CD4-positive, alpha-beta T cell treated with Interleukin-17A for 1 hour (primary cell): ENCODE measurements at regions not wholly inside any gene's neighbourhood (a gene's known extent, or its start where the extent isn't known, plus 50 kb on each side); places are given as distances from the start of the nearest gene placed in this dataset.
A peak's percentile ranks its signal among the peaks of the same experiment; 100 is the strongest.

Experiments used
- DNase-seq: peaks from one replicate; pipeline ENCODE4 v3.0.0-alpha.2; 2020

DNA sequence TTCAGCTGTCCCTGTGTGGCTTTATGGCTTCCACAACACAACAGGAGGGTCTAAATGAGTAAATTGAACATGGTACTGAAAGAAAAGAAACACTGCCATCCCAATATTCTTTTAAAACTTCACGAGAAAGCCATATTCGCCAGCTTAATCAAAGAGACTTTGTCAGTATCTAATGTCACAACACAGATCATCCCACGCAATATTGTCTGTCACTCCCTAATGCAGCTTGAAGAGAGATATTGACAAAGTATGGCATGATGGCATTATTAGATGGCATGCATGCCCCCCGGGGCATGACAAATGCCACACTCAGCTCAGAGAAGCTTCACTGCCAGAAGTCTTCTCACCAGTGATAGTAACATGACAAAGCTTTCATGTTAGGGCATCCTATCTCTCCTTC, 197.8 kb downstream of the TTC8 start:
- no peak for DNase-seq

DNA sequence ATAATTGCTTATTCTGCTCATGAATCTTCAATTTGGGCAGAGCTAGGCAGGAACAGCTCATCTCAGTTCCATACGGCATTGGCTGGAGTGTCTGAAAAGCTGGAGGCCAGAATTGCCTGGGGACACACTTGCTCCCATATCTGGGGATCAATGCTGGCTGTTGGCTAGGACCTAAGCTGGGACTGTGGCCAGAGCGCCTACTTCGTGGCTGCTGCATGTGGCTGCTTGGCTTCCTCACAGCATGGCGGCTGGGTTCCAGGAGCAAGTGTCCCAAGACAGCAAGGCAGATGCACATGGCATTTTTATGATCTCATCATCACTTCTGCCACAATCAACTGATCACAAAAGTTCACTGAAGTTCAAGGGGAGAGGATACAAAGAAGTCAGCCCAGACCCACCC, 200.2 kb downstream of the TTC8 start:
- no peak for DNase-seq

DNA sequence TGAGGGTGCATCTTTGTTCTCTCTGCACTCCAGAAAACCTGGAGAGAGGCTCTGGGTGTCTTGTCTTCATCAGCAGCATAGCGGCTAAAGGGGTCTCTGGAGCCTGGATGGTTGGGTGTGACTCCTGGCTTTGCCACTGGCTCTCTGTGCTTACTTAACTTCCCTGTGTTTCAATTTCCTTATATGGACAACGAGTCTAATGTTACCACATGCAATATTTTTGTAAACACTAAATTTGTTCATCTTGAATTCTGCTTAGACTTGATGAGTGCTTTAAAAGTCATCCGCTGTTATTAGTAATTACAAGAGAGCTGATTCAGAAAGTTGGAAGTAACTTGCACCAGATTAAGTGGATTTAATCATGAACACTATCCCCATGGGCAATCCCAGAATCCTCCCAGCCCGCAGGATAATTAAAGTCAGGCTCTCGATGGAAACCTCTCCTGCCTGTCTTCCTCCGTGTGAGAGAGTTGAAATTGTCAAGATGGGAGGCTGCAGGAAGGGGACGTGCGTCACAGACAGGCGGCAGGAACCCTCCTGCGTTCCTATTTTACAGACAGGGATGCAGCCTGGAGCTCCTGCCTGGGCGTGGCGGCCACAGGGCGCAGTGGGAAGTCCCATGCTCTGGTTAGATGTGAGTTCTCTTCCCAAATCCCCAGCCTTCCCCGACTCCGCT, 201.2 kb downstream of the TTC8 start:
- DNase-seq, result no peak

DNA sequence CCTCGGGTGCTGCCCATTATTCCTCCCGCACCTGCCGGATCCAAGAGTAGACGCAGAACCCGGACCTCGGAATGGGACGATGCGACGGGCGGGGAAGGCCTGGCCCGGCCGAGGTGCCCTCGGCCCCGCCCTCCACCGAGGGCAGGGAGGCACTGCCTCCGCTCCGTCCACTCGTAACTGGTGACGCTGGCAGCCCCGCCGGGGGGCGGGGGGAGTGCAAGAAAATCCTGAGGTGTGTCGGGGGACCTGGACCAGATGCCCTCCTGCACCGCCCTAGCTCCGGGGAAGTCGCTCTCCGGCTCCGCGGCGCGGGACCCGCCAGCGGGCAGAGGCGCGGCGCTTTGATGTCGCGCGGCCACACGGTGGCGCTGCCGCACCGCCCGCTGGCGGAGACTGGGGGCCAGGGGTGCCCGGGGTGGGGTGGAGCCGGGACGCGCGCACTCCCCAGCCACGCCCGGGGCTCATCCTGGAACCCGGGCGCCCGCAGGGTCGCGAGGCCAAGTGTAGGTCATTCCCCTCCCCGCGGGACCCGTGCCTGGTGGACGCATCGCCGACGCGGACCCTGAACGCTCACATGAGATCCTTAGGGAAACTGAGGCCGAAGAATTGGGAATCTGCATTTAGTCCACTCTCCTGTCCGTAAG, 202.8 kb downstream of the TTC8 start:
- peak; percentile 50 for DNase-seq

DNA sequence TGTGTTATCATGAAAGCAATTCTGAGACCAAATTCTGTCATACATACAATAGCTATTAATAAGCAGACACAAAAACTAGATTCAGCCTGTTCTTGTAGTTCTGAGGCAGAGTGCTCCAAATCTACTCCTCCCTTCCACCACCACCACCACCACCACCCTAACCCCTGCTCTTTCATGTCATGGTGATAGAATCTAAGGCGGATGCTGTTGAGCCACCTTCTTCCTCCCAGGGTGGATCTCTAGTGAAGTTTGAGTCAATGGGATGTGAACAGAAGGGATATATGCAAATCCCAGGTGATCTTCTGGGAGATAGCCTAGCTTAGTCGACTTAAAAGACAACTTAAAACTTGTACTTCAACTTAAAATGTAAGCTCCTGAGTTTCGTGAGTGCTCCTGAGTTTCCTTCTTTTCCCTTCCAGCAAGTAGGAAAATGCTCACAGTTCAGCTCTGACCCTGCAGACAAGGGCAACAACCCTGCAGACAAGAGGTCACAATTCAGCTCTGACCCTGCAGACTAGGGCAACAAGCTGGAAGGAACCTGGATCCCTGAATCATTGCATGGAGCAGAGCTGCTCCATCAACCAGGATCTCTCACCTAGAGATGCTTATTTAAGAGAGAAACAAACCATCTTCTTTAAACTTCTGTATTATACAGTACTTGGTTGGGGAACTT, 204.1 kb downstream of the TTC8 start:
- no peak for DNase-seq

DNA sequence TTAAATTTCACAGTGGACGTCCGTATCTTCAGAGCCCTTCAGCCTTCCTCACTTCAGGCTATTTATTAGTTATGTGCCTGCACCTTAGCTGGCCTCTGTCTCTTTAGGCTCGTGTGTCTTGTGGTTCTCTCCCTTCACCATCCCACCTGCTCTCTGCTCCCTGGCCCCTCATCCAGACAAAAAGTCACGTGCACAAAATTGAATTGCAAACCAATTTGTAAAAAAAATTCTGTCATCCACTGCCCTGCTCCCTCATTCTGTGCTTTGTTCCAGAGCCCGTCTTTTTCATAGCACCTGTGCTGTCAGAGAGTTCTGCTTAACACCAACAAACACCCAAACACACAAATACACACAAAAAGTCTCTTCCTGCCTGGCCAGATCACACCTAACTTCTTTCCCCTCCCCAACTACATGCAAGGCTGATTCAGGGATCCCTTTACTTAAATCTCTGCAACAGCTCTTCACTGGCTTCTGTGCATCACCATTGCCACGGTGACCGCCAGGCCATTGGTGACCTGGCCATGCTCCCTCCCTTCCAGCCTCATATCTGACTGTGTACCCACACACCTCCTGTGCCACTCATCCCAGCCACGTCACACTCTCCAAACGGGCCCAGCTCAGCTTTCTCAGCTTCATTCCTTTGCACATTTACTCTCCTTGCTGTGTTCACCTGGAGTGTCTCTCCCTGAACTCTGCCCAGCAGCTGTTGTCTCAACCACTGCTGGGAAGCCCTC, 205.7 kb downstream of the TTC8 start:
- no peak for DNase-seq

DNA sequence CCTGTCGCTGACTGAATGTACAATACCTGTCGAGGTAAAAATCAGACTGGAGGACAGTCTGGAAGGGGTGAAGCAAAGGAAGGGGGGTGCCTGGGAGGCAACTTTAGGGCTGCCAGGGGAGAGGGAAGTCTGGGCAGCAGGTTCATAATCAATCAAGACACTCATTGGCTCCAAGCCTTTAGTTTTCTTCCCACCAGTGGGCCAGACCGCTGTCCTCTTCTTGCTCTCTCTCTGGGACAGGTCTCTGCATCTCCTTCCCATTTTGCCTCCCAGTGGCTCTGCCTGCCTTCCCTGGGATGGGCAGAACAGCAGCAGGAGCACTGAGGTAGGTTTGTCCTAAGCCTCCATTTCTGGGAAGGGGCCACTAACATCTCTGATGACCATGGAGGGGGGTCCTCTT, 206.5 kb downstream of the TTC8 start:
- DNase-seq, result no peak

DNA sequence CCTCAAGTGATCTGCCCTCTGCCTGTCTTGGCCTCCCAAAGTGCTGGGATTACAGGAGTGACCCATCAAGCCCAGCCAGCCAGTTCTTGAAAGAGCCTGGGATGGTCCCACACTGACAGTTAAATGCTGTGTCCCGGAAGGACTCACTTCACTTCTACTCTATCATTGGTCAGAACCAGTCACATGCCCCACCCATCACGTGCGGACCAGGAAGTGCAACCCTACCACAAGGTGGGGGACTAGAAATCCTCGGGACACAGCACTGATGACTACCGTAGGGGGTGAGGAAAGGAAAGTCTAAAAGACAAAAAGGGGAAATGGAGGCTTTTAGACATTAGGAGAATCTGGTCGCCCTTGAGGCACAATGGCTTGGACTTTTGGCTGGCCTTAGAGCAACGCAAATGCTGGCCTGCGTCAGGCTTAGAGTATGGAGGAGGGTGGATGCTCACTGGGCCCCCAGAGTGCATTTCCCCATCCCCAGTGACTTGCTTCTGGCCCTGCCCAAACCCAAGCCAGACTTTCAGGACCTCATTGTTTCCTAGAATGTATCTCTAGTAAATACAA, 207.7 kb downstream of the TTC8 start:
- no peak for DNase-seq

DNA sequence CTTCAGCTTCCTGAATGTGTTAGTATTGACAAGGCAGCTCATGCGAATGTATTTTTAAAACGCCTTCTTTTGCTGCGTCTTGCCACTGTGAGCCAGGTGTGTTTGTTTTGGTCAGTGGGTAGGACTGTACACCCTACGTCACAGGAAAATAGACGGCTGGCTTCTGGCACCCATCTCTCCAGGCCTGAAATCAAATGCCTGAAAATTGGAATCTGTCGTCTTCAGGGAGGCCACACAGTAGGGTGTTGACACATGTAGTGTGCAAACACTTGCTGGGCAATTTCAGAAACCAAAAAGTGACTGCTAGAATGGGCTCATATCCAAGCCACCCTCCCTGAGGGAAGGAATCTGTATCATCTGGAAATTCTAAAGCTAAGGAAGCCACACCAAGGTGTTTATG, 209.3 kb downstream of the TTC8 start:
- DNase-seq, result no peak

DNA sequence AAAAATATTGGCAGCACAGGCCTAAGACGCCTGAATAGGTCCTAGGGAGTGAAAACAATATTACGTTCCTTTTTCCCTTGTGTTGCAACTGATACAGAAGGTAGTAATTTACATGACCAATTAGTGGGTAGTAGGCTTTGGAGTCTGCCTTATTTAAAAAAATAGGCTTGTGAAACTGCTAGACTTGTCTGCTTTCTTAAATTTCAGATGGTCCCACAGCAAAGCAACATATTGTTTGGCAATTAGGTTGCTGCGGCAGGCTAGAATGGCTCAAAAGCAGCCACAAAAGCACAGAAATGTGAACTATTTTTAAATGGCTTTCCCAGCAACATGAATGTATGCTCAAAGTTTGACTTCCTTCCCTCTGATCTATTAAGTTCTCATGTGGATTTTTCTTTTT, 211.9 kb downstream of the TTC8 start:
- DNase-seq, result no peak

DNA sequence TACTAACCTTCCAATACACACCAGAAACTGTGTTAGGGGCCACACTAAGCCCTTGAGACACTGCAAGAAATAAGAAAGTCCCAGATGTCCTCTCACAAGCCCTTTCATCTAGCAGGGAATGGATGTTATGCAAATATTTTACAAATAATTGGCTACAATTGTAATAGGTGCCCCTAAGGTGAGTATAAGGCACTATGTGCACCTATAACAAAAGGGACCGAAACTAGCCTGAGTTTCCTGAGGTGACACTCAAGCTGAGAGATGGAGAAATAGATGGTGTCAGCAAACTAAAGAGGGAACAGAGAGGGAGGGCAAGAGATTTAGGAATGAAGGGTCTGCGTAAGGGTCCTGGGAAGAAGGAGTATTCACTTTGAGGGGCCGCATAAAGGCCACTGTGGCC, 212.6 kb downstream of the TTC8 start:
- no peak for DNase-seq

DNA sequence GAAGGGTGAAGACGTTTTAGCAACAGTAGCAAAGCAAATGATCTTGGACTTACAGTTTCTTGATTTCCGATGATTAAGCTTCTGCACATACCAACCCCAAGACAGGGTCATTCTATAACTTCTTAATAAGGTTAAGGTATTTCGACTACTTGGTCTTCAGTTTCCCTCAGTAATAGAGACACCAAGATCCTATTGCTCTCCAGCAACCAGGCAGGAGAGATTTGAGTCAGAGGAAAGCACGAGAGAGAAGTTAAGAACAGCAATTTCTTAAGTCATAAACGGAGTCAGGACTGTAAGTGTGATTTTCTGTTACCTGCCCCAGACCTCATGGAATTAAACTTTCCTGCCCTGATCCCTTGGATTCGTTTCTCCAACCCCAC, 215.6 kb downstream of the TTC8 start:
- DNase-seq, result no peak

DNA sequence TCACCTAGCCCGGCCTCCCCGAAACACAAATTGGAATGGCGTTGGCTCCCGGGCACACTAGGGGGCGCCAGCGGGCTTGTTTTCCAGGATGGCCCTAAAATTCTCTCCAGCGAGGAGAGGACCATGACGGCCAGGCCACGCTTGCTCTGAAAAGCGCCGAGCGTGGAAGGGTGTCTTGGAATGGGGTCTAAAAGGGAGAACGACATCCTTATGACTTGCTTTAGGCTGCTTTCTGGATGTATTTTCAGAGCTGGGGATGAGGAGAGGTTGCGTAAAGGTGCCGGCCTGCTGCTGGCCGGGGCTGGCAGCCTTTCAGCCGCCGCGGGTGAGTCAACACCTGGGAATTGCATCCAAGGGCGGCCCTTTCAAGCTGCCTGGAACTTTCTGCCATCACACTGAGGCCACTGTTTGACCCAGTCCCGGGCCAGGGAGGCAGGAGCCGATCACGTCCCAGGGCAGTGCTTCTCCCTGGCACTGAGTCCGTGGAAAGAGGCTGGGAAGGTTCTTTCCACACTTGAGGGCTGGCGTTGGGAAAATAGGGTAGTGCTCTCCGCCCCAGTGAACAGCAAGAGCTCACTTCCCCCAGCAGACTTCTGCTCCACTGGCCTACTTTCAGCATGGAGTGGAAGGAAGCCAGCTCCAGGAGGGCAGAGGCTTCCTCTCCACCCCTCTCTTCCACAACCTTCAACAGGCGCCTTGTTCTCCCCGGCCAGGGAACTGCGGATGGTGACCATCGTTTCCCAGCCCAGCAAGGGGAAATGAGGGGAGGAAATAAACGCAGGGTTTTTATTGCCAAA, 216.2 kb downstream of the TTC8 start:
- DNase-seq, result peak; percentile 76

DNA sequence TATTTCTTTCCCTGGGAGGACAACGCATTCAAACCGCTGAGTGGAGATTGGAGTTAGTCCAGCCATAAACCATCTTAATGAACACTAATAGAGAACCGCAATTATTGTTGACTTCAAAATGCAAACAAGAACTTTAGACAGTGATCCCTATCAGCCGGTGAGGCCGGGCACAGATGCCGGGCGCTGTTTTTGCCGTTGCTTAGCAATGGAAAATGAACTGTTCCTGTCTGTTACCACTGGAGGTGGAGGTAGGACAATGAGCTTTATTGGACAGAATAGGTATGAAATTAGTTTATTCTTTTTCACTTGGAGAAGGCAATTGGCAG, 216.8 kb downstream of the TTC8 start:
- no peak for DNase-seq

DNA sequence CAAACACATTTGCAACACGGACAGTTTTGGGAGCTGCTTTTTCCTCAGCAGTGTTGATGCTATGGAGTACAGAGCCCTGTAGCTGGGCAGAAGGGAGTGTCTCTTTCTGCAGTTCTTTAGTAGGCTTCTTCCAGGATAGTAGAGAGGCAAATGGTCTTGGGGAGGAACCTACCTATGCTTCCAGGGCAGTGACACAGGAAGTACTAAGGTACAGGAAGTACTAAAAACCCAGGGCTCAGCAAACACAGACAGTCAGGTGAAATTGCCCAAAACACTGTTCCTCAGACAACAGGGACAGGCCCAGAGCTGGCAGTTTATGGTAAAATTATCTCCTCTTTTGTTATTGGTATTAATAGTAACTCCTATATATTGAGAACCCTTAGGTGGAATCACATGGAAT, 217.6 kb downstream of the TTC8 start:
- no peak for DNase-seq

DNA sequence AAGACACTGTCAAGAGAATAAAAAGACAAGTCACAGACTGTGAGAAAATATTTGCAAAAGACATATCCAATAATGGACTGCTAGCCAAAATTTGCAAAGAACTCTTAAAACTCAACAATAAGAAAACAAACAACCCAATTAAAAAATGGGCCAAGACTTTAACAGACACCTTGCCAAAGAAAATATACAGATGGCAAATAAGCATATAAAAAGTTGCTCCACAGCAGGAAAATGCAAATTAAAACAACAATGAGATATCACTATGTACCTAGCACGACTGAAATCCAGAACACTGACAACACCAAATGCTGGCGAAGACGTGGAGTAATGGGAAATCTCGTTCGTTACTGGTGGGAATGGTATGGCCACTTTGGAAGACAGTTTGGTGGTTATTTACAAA, 228.9 kb downstream of the TTC8 start:
- no peak for DNase-seq

DNA sequence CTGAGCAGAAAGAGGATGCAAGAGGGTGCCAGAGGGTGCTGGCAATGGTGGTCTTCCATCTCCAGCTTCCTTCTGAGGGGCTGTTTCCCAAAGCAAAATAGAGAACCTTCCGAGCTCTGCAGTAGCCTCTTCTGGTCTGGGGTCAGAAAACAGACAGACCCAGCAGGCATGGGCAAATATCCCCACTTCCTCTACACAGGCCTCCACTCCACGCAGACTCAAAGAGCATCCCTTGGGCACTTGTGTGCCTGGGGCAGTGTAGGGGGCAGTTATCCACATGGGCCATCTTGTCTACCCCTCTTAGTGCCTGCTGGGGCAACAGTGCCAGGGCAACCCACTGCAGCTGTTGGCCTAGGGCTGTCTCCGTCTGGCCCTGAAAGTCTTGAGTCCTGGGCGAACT, 231.9 kb downstream of the TTC8 start:
- no peak for DNase-seq

DNA sequence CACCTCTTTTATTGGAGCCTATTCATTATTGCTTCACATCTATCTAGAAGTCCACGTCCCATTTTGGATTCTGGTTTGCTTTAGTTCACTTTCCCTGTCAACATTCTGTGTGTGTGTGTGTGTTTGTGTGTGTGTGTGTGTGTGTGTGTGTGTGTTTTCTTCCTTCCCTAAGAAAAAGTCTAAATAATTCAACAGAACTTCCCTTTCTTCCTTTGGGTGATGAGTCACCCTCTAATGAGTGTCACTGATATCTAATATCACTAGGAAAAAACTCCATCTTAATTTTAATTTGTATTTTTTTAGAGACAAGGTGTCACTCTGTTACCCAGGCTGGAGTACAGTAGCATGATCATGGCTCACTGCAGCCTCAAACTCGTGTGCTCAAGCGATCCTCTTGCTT, 234.2 kb downstream of the TTC8 start:
- no peak for DNase-seq

DNA sequence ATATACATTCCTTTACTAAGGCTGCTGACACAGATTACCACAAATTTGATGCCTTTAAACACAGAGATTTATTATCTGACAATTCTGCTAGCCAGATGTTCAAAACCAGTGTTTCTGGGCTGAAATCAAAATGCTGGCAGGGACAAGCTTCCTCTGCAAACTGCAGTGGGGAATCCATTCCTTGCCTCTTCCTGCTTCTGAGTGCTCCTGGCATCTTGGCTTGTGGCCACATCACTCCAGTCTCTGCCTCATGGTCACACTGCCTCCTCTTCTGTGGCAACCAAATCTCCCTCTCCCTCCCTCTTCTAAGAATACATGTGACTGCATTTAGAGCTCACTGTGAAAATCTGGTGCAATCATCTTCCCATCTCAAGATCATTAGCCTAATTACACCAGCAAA, 235.7 kb downstream of the TTC8 start:
- DNase-seq, result no peak

DNA sequence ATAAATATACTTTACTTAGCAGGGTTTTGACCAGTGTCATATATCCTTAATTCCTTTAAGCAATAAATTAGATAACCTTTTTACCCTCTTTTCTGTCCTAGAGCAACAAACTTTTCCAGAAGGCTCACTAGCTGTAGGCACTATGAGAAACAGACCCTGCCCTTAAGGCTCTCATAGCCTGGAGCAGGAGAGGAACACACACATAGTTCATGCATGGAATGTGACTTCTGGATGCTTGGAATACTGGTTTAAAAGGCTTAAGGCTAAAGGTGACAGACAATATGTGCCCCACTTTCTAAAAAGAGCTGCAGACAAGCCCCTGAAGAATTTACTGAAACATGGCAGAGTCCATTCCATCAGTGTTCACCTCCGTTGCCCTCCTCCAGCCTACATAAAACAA, 237.2 kb downstream of the TTC8 start:
- no peak for DNase-seq

DNA sequence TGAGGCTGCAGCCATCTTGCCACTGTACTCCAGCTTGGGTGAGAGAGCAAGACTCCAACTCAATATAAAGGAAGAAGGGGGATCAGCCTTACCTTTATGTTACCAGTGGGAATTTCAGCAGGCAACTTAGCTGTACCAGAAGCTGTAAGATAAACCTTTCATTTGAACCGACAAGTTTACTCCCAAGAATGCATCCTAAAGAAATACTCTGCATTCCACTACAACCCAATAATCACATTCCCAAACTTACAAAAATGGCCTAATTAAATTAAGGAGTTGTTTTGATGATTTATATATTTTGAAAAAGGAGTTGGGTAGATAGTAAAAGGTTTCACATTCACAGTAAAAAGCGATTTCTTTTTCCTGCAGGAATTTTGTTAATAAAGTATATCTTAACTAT, 241.4 kb downstream of the TTC8 start:
- no peak for DNase-seq

DNA sequence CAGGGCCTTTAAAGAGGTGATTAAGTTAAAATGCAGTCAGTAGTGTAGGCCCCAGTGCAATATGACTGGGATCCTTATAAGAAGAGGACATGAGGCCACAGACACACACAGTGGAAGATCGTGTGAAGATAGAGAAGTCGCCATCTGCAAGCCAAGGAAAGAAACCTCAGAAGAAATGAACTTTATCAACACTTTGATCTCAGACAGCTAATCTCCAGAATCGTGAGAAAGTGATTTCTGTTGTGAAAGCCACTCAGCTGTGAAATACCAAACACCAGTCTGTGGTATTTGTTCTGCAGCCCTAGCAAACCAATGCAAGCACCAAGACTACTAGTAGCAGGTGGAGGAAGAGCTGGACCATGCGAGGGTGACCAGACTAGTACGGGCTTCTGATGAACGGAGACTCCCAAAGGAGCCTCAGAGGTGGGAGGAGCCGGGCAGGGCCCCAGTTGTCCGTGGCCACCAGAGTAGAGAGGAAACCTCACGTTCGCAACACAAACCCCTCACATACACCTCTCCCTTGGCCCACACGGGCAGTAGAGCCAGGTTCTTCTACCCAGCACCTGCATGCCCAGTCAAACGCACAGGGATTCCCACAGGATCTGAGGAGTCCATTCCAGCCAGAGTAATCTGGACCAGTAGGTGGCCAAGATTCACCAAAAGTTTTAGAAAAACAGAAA, 243.0 kb downstream of the TTC8 start:
- peak; percentile 48 for DNase-seq
